SKM-1 treated with dmso at 0.1 percent for 144 hours (cell line): ENCODE measurements at regions not wholly inside any gene's neighbourhood (a gene's known extent, or its start where the extent isn't known, plus 50 kb on each side); places are given as distances from the start of the nearest gene placed in this dataset.

Experiments used
- DNase-seq: peaks from one replicate; lab custom pipeline; 2025; ENCODE audit not compliant: unreplicated experiment; lab: John Stamatoyannopoulos, UW

- no peak for DNase-seq
Observed at GRCh38 chr10:112091703-112092102, 91.9 kb downstream of the GPAM start.

GRCh38 chr10:112092519-112092918, 91.0 kb downstream of the GPAM start:
- no peak for DNase-seq

GRCh38 chr10:112094984-112095383, 88.6 kb downstream of the GPAM start:
- DNase-seq: no peak

GRCh38 chr10:112095731-112096130, 87.8 kb downstream of the GPAM start:
- no peak for DNase-seq

GRCh38 chr10:112098682-112099081, 84.9 kb downstream of the GPAM start:
- no peak for DNase-seq
